IPS DF 6.9 (cell line): ENCODE measurements at regions not wholly inside any gene's neighbourhood (a gene's known extent, or its start where the extent isn't known, plus 50 kb on each side); places are given as distances from the start of the nearest gene placed in this dataset.

Experiments used
- DNase-seq: peaks from one replicate; pipeline ENCODE4 v3.0.0-alpha.2; 2013; ENCODE audit warnings: low read depth, low spot score
- H3K27ac ChIP-seq: one replicate; pipeline ENCODE4 v1.5.1; 2013; ENCODE audit warnings: low read length, control low read depth
- H3K27me3 ChIP-seq: 2 replicates; pipeline ENCODE4 v1.6.1; 2013; ENCODE audit warnings: mild to moderate bottlenecking, low read length; ENCODE audit not compliant: control insufficient read depth, insufficient read depth
- H3K36me3 ChIP-seq: 2 replicates; pipeline ENCODE4 v1.6.1; 2013; ENCODE audit warnings: low read length; ENCODE audit not compliant: control insufficient read depth, insufficient read depth
- H3K4me1 ChIP-seq: 2 replicates; pipeline ENCODE4 v1.6.1; 2013; ENCODE audit warnings: low read length; ENCODE audit not compliant: control insufficient read depth, insufficient read depth
- H3K4me3 ChIP-seq: 2 replicates; pipeline ENCODE4 v1.5.1; 2013; ENCODE audit warnings: mild to moderate bottlenecking, low read length
- H3K9me3 ChIP-seq: 2 replicates; pipeline ENCODE4 v1.6.1; 2013; ENCODE audit warnings: low read length, inconsistent platforms; ENCODE audit not compliant: control insufficient read depth, insufficient read depth
- WGBS: extraction: QIAGEN DNeasy Blood & Tissue Kit; methylation state at CpG from one replicate; pipeline ENCODE4 v1.1.7; 2013; ENCODE audit warnings: mixed read lengths, missing lambda C conversion rate; ENCODE audit not compliant: insufficient read length, insufficient coverage; 5-methylcytosine and 5-hydroxymethylcytosine counted together

- Histone ChIP-seq H3K27ac (no peak overlapping the region), H3K4me1 (no peaks in the 10 kb centered on the region), H3K27me3 (no peaks in the 10 kb centered on the region), H3K36me3 (no peaks in the 10 kb centered on the region), H3K9me3 (no peaks in the 10 kb centered on the region), H3K4me3 (no peak overlapping the region)
- no peak for DNase-seq
- WGBS, result no CpG with 5 or more reads among the region's 4 CpGs
These were observed 269.8 kb downstream of the DIPK2A start for GRCh38 chr3:144241404-144241803.

GRCh38 chr3:144242747-144243146, 271.1 kb downstream of the DIPK2A start:
- no peaks in the 10 kb centered on the region for H3K9me3 ChIP-seq
- no peak for DNase-seq
- no peaks in the 10 kb centered on the region for H3K36me3 ChIP-seq
- no peak overlapping the region for H3K4me3 ChIP-seq
- H3K4me1 ChIP-seq, result no peaks in the 10 kb centered on the region
- no peaks in the 10 kb centered on the region for H3K27me3 ChIP-seq
- H3K27ac ChIP-seq, result no peak overlapping the region
- no CpG with 5 or more reads among the region's 2 CpGs for WGBS

GRCh38 chr3:144244662-144245061, 273.0 kb downstream of the DIPK2A start:
- Histone ChIP-seq H3K36me3 (no peaks in the 10 kb centered on the region), H3K9me3 (no peaks in the 10 kb centered on the region), H3K27ac (no peak overlapping the region), H3K4me3 (no peak overlapping the region), H3K27me3 (no peaks in the 10 kb centered on the region), H3K4me1 (no peaks in the 10 kb centered on the region)
- WGBS, result no CpG with 5 or more reads among the region's 3 CpGs
- DNase-seq, result peak; percentile 2

- Histone ChIP-seq H3K27me3 (no peaks in the 10 kb centered on the region), H3K4me1 (no peaks in the 10 kb centered on the region), H3K4me3 (no peak overlapping the region), H3K27ac (no peak overlapping the region), H3K9me3 (no peaks in the 10 kb centered on the region), H3K36me3 (no peaks in the 10 kb centered on the region)
- WGBS, result no CpG with 5 or more reads among the region's 3 CpGs
- DNase-seq, result no peak
These were observed 281.3 kb downstream of the DIPK2A start for GRCh38 chr3:144252896-144253295.

GRCh38 chr3:144257381-144257780, 285.8 kb downstream of the DIPK2A start:
- Histone ChIP-seq H3K27ac (no peak overlapping the region), H3K4me3 (no peak overlapping the region), H3K4me1 (no peaks in the 10 kb centered on the region), H3K27me3 (no peaks in the 10 kb centered on the region), H3K36me3 (no peaks in the 10 kb centered on the region), H3K9me3 (no peaks in the 10 kb centered on the region)
- DNase-seq, result no peak
- WGBS, result no CpG with 5 or more reads among the region's 2 CpGs

GRCh38 chr3:144259267-144259666, 287.6 kb downstream of the DIPK2A start:
- H3K4me1 ChIP-seq, result no peaks in the 10 kb centered on the region
- no peaks in the 10 kb centered on the region for H3K9me3 ChIP-seq
- no peak for DNase-seq
- no peak overlapping the region for H3K4me3 ChIP-seq
- no peak overlapping the region for H3K27ac ChIP-seq
- WGBS, result no CpG with 5 or more reads among the region's 2 CpGs
- no peaks in the 10 kb centered on the region for H3K27me3 ChIP-seq
- H3K36me3 ChIP-seq, result no peaks in the 10 kb centered on the region

GRCh38 chr3:144263706-144264105, 292.1 kb downstream of the DIPK2A start:
- no peaks in the 10 kb centered on the region for H3K4me1 ChIP-seq
- no peak for DNase-seq
- no peaks in the 10 kb centered on the region for H3K27me3 ChIP-seq
- H3K27ac ChIP-seq, result no peak overlapping the region
- no peaks in the 10 kb centered on the region for H3K36me3 ChIP-seq
- H3K9me3 ChIP-seq, result no peaks in the 10 kb centered on the region
- H3K4me3 ChIP-seq, result no peak overlapping the region

- H3K4me1 ChIP-seq, result no peaks in the 10 kb centered on the region
- WGBS, result no CpG with 5 or more reads among the region's 3 CpGs
- no peak overlapping the region for H3K27ac ChIP-seq
- no peak overlapping the region for H3K4me3 ChIP-seq
- H3K9me3 ChIP-seq, result no peaks in the 10 kb centered on the region
- H3K36me3 ChIP-seq, result no peaks in the 10 kb centered on the region
- no peak for DNase-seq
- no peaks in the 10 kb centered on the region for H3K27me3 ChIP-seq
These were observed 292.7 kb downstream of the DIPK2A start for GRCh38 chr3:144264350-144264749.

- Histone ChIP-seq H3K4me3 (no peak overlapping the region), H3K9me3 (no peaks in the 10 kb centered on the region), H3K36me3 (no peaks in the 10 kb centered on the region), H3K27ac (no peak overlapping the region), H3K4me1 (no peaks in the 10 kb centered on the region), H3K27me3 (no peaks in the 10 kb centered on the region)
- no peak for DNase-seq
- whole genome bisulfite sequencing, result no CpG with 5 or more reads among the region's 1 CpG
These were observed 293.2 kb downstream of the DIPK2A start for GRCh38 chr3:144264794-144265193.

- no CpG with 5 or more reads among the region's 3 CpGs for WGBS
- no peak overlapping the region for H3K27ac ChIP-seq
- DNase-seq, result no peak
- H3K36me3 ChIP-seq, result no peaks in the 10 kb centered on the region
- H3K4me1 ChIP-seq, result no peaks in the 10 kb centered on the region
- no peak overlapping the region for H3K4me3 ChIP-seq
- no peaks in the 10 kb centered on the region for H3K27me3 ChIP-seq
- no peaks in the 10 kb centered on the region for H3K9me3 ChIP-seq
These were observed 294.0 kb downstream of the DIPK2A start for GRCh38 chr3:144265542-144266100.

GRCh38 chr3:144270100-144270499, 298.5 kb downstream of the DIPK2A start:
- Histone ChIP-seq H3K27me3 (no peaks in the 10 kb centered on the region), H3K9me3 (no peaks in the 10 kb centered on the region), H3K4me1 (no peaks in the 10 kb centered on the region), H3K4me3 (no peak overlapping the region), H3K36me3 (no peaks in the 10 kb centered on the region), H3K27ac (no peak overlapping the region)
- no CpG with 5 or more reads among the region's 3 CpGs for WGBS
- no peak for DNase-seq
